ENCODE measurements at regions not wholly inside any gene's neighbourhood (a gene's known extent, or its start where the extent isn't known, plus 50 kb on each side); places are given as distances from the start of the nearest gene placed in this dataset.
"Not testable (repeated sequence)": the region's sequence is repeated elsewhere in the genome, so short reads cannot be mapped to it uniquely, and the experiment has no call there.

DNA sequence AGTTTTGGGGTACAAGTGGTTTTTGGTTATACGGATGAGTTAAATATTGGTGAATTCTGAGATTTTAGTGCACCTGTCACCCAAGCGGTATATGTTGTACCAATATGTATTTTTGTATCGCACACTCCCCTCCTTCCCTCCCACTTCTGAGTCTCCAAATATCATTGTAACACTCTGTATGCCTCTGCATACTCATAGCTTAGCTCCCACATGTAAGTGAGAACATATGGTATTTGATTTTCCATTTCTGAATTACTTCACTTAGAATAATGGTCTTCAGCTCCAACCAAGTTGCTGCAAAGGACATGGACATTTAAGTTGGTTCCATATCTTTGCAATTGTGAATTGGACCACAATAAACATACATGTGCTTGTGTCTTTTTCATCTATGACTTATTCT is 103.0 kb upstream of the ADAMTS3 start:
- Histone ChIP-seq H3K9me3 (ENCODE audit: control insufficient read depth in 3 of 3, low read length in 3 of 3) (no peaks in the 10 kb centered on the region), H3K4me3 (ENCODE audit: low read length in 3 of 3) (no peak overlapping the region), H3K9ac (ENCODE audit: low read depth in 1 of 3, low read length in 3 of 3) (no peak overlapping the region), H3K27ac (ENCODE audit: low read depth, low read length) (no peak overlapping the region), H3K36me3 (ENCODE audit: control insufficient read depth in 3 of 3, insufficient read depth in 3 of 3, low read length in 3 of 3) (no peaks in the 10 kb centered on the region), H3K4me1 (ENCODE audit: control insufficient read depth in 3 of 3, insufficient read depth in 3 of 3, low read length in 3 of 3) (no peaks in the 10 kb centered on the region), H3K27me3 (ENCODE audit: control insufficient read depth in 3 of 3, insufficient read depth in 3 of 3, low read length in 3 of 3) (peaks cover 0 to 3% (median 0%) of the 10 kb centered on the region in 3 donors)

DNA sequence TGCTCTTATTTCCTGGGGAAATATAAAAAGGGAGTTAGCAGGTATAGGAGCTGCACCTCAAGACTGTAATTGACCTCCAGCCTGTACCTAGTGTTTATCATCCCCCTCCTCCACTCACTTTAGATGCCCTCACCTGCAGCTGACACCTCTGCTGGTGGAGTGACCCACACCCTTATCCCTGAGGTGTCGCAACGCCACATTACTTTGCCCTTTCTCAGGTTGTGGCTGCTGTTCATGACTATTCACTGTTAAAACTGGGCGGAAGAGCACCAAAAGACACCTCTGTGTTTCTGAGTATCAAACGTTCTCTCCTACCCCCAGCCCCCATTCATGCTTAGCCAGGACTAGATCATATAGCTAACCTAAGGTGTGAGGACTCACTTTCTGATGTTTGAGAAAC is 101.5 kb upstream of the ADAMTS3 start:
- no peak overlapping the region for H3K4me3 ChIP-seq (ENCODE audit: low read length in 3 of 3)
- H3K27ac ChIP-seq (ENCODE audit: low read depth, low read length) = no peak overlapping the region
- no peaks in the 10 kb centered on the region for H3K9me3 ChIP-seq (ENCODE audit: control insufficient read depth in 3 of 3, low read length in 3 of 3)
- H3K9ac ChIP-seq (ENCODE audit: low read depth in 1 of 3, low read length in 3 of 3) = no peak overlapping the region
- H3K4me1 ChIP-seq (ENCODE audit: control insufficient read depth in 3 of 3, insufficient read depth in 3 of 3, low read length in 3 of 3) = no peaks in the 10 kb centered on the region
- no peaks in the 10 kb centered on the region for H3K36me3 ChIP-seq (ENCODE audit: control insufficient read depth in 3 of 3, insufficient read depth in 3 of 3, low read length in 3 of 3)
- H3K27me3 ChIP-seq (ENCODE audit: control insufficient read depth in 3 of 3, insufficient read depth in 3 of 3, low read length in 3 of 3) = peaks cover 0 to 3% (median 0%) of the 10 kb centered on the region in 3 donors

DNA sequence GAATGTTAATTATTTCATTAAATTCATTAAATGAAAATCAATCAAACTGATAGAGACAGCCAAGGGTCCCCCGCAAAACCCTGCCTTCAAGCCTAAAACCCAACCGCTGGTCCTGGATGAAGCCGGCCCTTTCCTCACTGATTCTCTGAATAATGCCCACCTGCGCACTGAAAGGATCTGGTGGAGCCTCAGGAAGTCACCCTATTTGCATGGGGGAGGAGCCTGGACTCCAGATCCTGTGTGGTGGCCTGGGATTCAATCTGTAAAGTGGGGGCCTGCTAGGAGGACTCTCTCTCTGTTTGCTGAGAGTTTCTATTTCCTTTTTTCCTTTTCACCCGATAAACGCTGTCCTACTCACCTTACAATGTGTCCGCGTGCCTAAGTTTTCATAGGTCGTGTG is 97.9 kb upstream of the ADAMTS3 start:
- Histone ChIP-seq H3K36me3 (ENCODE audit: control insufficient read depth in 3 of 3, insufficient read depth in 3 of 3, low read length in 3 of 3) (no peaks in the 10 kb centered on the region), H3K9me3 (ENCODE audit: control insufficient read depth in 3 of 3, low read length in 3 of 3) (no peaks in the 10 kb centered on the region), H3K4me3 (ENCODE audit: low read length in 3 of 3) (no peak overlapping the region), H3K27ac (ENCODE audit: low read depth, low read length) (no peak overlapping the region), H3K27me3 (ENCODE audit: control insufficient read depth in 3 of 3, insufficient read depth in 3 of 3, low read length in 3 of 3) (peaks cover 0 to 3% (median 0%) of the 10 kb centered on the region in 3 donors), H3K4me1 (ENCODE audit: control insufficient read depth in 3 of 3, insufficient read depth in 3 of 3, low read length in 3 of 3) (no peaks in the 10 kb centered on the region), H3K9ac (ENCODE audit: low read depth in 1 of 3, low read length in 3 of 3) (no peak overlapping the region)

DNA sequence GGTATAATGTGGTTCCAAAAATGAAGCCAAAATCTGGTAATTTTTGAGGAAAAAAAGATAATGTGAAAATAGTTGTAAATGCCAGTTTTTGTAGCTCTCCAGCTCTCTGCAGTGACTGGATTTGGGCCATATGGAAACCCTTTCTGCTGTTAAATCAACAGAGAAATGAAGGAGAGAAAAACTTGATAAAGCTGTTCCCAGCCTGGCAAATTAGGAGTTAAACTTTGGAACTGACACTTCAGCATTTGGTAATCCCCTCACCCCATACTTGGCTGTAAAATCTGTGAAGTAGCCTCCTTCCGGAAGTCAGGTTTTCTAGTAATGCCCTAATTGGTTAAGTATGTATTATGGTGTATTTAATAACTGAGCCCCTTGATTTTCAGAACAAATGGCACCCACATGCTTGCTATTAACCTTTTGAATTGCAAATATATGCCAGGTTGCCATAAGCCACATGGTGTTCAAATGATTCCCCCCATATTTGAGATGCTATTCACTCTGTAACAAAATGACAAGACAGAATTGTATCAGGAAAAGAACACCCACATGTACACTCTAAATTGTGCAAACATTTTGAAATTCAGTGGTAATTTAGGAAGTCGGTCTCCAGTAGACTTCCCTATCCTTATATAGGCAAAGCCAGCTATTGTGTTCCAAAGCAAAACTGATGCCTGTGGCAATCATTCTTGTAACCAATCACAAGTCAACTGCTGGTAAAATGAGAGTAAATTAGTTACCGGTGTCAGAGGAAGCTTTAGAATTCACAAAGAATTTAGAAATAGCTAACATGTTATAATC is 96.3 kb upstream of the ADAMTS3 start:
- H3K4me3 ChIP-seq (ENCODE audit: low read length in 3 of 3) = no peak overlapping the region
- peaks cover 0 to under 1% (median 0%) of the 10 kb centered on the region in 3 donors for H3K27me3 ChIP-seq (ENCODE audit: control insufficient read depth in 3 of 3, insufficient read depth in 3 of 3, low read length in 3 of 3)
- H3K4me1 ChIP-seq (ENCODE audit: control insufficient read depth in 3 of 3, insufficient read depth in 3 of 3, low read length in 3 of 3) = no peaks in the 10 kb centered on the region
- H3K27ac ChIP-seq (ENCODE audit: low read depth, low read length) = no peak overlapping the region
- no peak overlapping the region for H3K9ac ChIP-seq (ENCODE audit: low read depth in 1 of 3, low read length in 3 of 3)
- H3K36me3 ChIP-seq (ENCODE audit: control insufficient read depth in 3 of 3, insufficient read depth in 3 of 3, low read length in 3 of 3) = no peaks in the 10 kb centered on the region
- H3K9me3 ChIP-seq (ENCODE audit: control insufficient read depth in 3 of 3, low read length in 3 of 3) = no peaks in the 10 kb centered on the region

DNA sequence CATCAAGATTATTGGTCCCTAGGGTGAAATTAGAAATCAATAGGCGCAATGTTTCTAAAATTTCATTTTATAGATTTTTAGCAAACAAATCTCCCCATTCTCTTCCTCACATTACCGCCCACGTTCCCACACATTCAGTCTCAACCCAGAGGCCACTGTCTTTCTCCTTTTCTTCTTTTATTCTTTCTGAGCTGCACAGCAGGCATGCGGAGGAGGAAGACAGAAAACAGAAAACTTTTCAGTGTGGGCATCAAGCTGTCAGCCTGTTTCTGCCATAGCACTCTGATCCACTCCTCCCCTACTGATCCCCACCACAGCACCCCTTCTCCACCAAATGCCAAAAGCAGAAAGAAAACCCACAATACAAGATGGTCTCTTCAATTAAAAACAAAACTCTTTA is 94.8 kb upstream of the ADAMTS3 start:
- Histone ChIP-seq H3K27ac (ENCODE audit: low read depth, low read length) (no peak overlapping the region), H3K4me3 (ENCODE audit: low read length in 3 of 3) (no peak overlapping the region), H3K9me3 (ENCODE audit: control insufficient read depth in 3 of 3, low read length in 3 of 3) (no peaks in the 10 kb centered on the region), H3K4me1 (ENCODE audit: control insufficient read depth in 3 of 3, insufficient read depth in 3 of 3, low read length in 3 of 3) (no peaks in the 10 kb centered on the region), H3K27me3 (ENCODE audit: control insufficient read depth in 3 of 3, insufficient read depth in 3 of 3, low read length in 3 of 3) (no peaks in the 10 kb centered on the region), H3K9ac (ENCODE audit: low read depth in 1 of 3, low read length in 3 of 3) (no peak overlapping the region), H3K36me3 (ENCODE audit: control insufficient read depth in 3 of 3, insufficient read depth in 3 of 3, low read length in 3 of 3) (no peaks in the 10 kb centered on the region)

DNA sequence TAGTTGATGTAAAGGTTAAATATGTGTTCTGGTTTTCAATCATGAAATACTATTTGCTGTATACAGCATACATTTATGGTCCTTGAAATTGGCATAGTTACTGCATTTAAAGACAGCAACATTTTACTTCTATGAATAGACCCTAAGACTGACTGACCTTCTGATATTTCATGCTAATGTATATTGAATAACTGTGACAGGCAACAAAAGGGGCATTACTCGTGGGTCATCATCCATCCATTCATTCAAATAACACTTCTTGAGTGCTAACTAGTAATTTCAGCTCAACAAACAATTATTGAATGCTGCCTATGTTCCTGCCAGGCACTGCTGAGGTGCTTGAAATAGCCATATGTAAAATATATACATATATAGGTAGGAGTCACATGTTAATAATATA is 92.8 kb upstream of the ADAMTS3 start:
- no peaks in the 10 kb centered on the region for H3K9me3 ChIP-seq (ENCODE audit: control insufficient read depth in 3 of 3, low read length in 3 of 3)
- no peak overlapping the region for H3K4me3 ChIP-seq (ENCODE audit: low read length in 3 of 3)
- H3K36me3 ChIP-seq (ENCODE audit: control insufficient read depth in 3 of 3, insufficient read depth in 3 of 3, low read length in 3 of 3) = no peaks in the 10 kb centered on the region
- H3K4me1 ChIP-seq (ENCODE audit: control insufficient read depth in 3 of 3, insufficient read depth in 3 of 3, low read length in 3 of 3) = no peaks in the 10 kb centered on the region
- H3K27me3 ChIP-seq (ENCODE audit: control insufficient read depth in 3 of 3, insufficient read depth in 3 of 3, low read length in 3 of 3) = no peaks in the 10 kb centered on the region
- no peak overlapping the region for H3K9ac ChIP-seq (ENCODE audit: low read depth in 1 of 3, low read length in 3 of 3)
- no peak overlapping the region for H3K27ac ChIP-seq (ENCODE audit: low read depth, low read length)

DNA sequence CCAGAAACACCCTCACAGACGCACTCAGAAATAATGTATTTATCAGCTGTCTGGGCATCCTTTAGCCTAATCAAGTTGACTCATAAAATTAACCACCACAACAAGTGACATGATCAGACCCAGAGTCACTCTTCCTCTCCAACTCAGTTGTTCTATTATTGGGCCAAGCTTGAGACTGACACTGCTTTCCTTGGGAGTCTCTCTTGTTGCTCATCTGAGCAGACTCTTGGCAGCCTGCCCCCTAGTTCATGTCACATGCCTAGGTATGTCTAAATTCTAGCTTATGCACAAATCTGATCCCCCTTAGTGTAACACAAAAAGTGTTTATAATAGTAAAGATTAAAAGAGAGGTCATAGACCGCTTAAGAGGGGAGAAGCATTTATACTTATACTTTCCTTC is 72.6 kb upstream of the ADAMTS3 start:
- no peaks in the 10 kb centered on the region for H3K4me1 ChIP-seq (ENCODE audit: control insufficient read depth in 3 of 3, insufficient read depth in 3 of 3, low read length in 3 of 3)

DNA sequence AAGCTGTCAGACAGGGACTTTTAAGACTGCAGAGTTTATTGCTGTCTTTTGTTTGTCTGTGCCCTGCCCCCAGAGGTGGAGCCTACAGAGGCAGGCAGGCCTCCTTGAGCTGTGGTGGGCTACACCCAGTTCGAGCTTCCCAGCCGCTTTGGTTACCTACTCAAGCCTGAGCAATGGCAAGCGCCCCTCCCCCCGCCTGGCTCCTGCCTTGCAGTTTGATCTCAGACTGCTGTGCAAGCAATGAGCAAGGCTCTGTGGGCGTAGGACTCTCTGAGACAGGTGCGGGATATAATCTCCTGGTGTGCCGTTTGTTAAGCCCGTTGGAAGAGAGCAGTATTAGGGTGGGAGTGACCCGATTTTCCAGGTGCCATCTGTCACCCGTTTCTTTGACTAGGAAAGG is 67.8 kb upstream of the ADAMTS3 start:
- not testable (repeated sequence) for H3K27ac ChIP-seq (ENCODE audit: low read depth, low read length)

More for the DNA sequence above, 72.6 kb upstream of the ADAMTS3 start:
- Histone ChIP-seq H3K9ac (ENCODE audit: low read depth in 1 of 3, low read length in 3 of 3) (no peak overlapping the region), H3K27ac (ENCODE audit: low read depth, low read length) (no peak overlapping the region), H3K36me3 (ENCODE audit: control insufficient read depth in 3 of 3, insufficient read depth in 3 of 3, low read length in 3 of 3) (no peaks in the 10 kb centered on the region), H3K4me3 (ENCODE audit: low read length in 3 of 3) (no peak overlapping the region), H3K9me3 (ENCODE audit: control insufficient read depth in 3 of 3, low read length in 3 of 3) (peaks cover 0 to 2% (median 0%) of the 10 kb centered on the region in 3 donors), H3K27me3 (ENCODE audit: control insufficient read depth in 3 of 3, insufficient read depth in 3 of 3, low read length in 3 of 3) (no peaks in the 10 kb centered on the region)

DNA sequence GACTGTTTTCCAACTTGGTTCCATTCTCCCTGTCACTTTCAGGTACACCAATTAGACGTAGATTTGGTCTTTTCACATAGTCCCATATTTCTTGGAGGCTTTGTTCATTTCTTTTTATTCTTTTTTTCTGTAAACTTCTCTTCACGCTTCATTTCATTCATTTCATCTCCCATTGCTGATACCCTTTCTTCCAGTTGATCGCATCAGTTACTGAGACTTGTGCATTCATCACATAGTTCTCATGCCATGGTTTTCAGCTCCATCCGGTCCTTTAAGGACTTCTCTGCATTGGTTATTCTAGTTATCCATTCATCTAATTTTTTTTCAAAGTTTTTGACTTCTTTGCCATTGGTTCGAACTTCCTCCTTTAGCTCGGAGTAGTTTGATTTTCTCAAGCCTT is 66.9 kb upstream of the ADAMTS3 start:
- not testable (repeated sequence) for H3K27me3 ChIP-seq (ENCODE audit: control insufficient read depth in 3 of 3, insufficient read depth in 3 of 3, low read length in 3 of 3); H3K4me3 ChIP-seq (ENCODE audit: low read length in 3 of 3); H3K27ac ChIP-seq (ENCODE audit: low read depth, low read length); H3K9me3 ChIP-seq (ENCODE audit: control insufficient read depth in 3 of 3, low read length in 3 of 3); H3K36me3 ChIP-seq (ENCODE audit: control insufficient read depth in 3 of 3, insufficient read depth in 3 of 3, low read length in 3 of 3); H3K9ac ChIP-seq (ENCODE audit: low read depth in 1 of 3, low read length in 3 of 3); H3K4me1 ChIP-seq (ENCODE audit: control insufficient read depth in 3 of 3, insufficient read depth in 3 of 3, low read length in 3 of 3)

More for the DNA sequence above, 67.8 kb upstream of the ADAMTS3 start:
- H3K9ac ChIP-seq (ENCODE audit: low read depth in 1 of 3, low read length in 3 of 3); H3K36me3 ChIP-seq (ENCODE audit: control insufficient read depth in 3 of 3, insufficient read depth in 3 of 3, low read length in 3 of 3); H3K27me3 ChIP-seq (ENCODE audit: control insufficient read depth in 3 of 3, insufficient read depth in 3 of 3, low read length in 3 of 3); H3K4me1 ChIP-seq (ENCODE audit: control insufficient read depth in 3 of 3, insufficient read depth in 3 of 3, low read length in 3 of 3); H3K4me3 ChIP-seq (ENCODE audit: low read length in 3 of 3); H3K9me3 ChIP-seq (ENCODE audit: control insufficient read depth in 3 of 3, low read length in 3 of 3): not testable (repeated sequence)

DNA sequence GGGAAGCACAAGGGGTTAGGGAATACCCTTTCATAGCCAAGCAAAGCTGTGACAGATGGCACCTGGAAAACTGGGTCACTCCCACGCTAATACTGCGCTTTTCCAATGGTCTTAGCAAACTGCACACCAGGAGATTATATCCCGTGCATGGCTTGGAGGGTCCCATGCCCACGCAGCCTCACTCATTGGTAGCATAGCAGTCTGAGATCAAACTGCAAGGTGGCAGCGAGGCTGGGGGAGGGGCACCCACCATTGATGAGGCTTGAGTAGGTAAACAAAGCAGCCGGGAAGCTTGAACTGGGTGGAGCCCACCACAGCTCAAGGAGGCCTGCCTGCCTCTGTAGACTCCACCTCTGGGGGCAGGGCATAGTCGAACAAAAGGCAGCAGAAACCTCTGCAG is 63.2 kb upstream of the ADAMTS3 start:
- not testable (repeated sequence) for H3K9me3 ChIP-seq (ENCODE audit: control insufficient read depth in 3 of 3, low read length in 3 of 3); H3K27ac ChIP-seq (ENCODE audit: low read depth, low read length); H3K4me1 ChIP-seq (ENCODE audit: control insufficient read depth in 3 of 3, insufficient read depth in 3 of 3, low read length in 3 of 3); H3K36me3 ChIP-seq (ENCODE audit: control insufficient read depth in 3 of 3, insufficient read depth in 3 of 3, low read length in 3 of 3); H3K27me3 ChIP-seq (ENCODE audit: control insufficient read depth in 3 of 3, insufficient read depth in 3 of 3, low read length in 3 of 3); H3K9ac ChIP-seq (ENCODE audit: low read depth in 1 of 3, low read length in 3 of 3); H3K4me3 ChIP-seq (ENCODE audit: low read length in 3 of 3)

Measured in skeletal muscle tissue (tissue), 3 donors.